ENCODE measurements at regions not wholly inside any gene's neighbourhood (a gene's known extent, or its start where the extent isn't known, plus 50 kb on each side); places are given as distances from the start of the nearest gene placed in this dataset.

- DNase-seq (ENCODE audit: low read depth): no peak
Measured at GRCh38 chr2:18650221-18650620, 60.9 kb upstream of the NT5C1B start.

- no peak for DNase-seq (ENCODE audit: low read depth)
Measured at GRCh38 chr2:18649502-18650135, 60.2 kb upstream of the NT5C1B start.

- no peak for DNase-seq (ENCODE audit: low read depth)
Measured at GRCh38 chr2:18648161-18648560, 58.8 kb upstream of the NT5C1B start.

GRCh38 chr2:18647731-18648130 lies 58.4 kb upstream of the NT5C1B start:
- DNase-seq (ENCODE audit: low read depth): no peak

- DNase-seq (ENCODE audit: low read depth): no peak
Measured at GRCh38 chr2:18645315-18645714, 55.9 kb upstream of the NT5C1B start.

GRCh38 chr2:18644115-18644462 lies 54.7 kb upstream of the NT5C1B start:
- no peak for DNase-seq (ENCODE audit: low read depth)

- no peak for DNase-seq (ENCODE audit: low read depth)
Measured at GRCh38 chr2:18643326-18644114, 54.2 kb upstream of the NT5C1B start.

- DNase-seq (ENCODE audit: low read depth): no peak
Measured at GRCh38 chr2:18641823-18642222, 52.5 kb upstream of the NT5C1B start.

- no peak for DNase-seq (ENCODE audit: low read depth)
Measured at GRCh38 chr2:18639756-18640453, 50.5 kb upstream of the NT5C1B start.
